Stimulated activated CD4-positive, alpha-beta T cell treated with anti-CD3 and anti-CD28 coated beads, Interleukin-4, amount 100 ng/mL, for 1 hour (primary cell): ENCODE measurements at regions not wholly inside any gene's neighbourhood (a gene's known extent, or its start where the extent isn't known, plus 50 kb on each side); places are given as distances from the start of the nearest gene placed in this dataset.

Experiments
- DNase-seq: peaks from one replicate; pipeline ENCODE4 v3.0.0-alpha.2; 2020

- no peak for DNase-seq
Observed at GRCh38 chr12:63226792-63227463, 75.9 kb upstream of the AVPR1A start.

DNA sequence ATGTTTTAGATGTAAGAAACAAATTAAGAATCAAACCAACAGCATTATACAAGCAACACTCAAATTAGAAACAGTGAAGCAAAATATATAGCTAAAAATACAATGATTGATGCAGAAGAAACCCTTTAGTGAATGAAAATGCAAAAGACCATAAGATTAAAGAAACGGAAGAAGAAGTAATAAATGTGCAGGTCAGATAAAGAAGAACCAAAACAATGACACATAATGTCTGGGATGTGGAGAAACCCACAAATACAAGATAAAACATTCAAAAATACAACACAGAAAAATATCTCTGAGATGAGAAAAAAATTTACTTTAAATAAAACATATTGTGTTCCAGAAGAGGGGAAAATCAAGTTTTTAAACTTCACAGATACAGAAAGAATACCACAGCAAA lies 73.4 kb upstream of the AVPR1A start:
- no peak for DNase-seq

DNA sequence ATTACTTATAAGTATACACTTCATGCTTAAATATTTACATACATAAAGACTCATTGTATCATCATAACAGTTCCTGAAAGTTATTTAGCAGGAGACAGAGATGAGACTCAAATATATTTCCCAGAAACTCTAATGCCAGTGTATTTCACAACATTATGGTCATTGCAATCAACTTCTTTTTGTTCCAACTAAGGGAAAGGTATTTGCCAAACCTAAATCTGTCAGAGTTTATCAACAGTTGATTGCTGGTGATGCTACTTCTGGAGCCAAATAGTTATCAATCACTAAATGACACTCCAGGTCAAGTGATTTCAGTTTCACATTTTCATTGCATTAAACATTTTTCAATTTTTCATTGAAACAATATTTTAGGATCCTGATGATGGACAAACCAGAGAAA lies 72.1 kb upstream of the AVPR1A start:
- DNase-seq = no peak

- DNase-seq = no peak
Observed at GRCh38 chr12:63222582-63222981, 71.6 kb upstream of the AVPR1A start.

- no peak for DNase-seq
Observed at GRCh38 chr12:63220921-63221320, 69.9 kb upstream of the AVPR1A start.

DNA sequence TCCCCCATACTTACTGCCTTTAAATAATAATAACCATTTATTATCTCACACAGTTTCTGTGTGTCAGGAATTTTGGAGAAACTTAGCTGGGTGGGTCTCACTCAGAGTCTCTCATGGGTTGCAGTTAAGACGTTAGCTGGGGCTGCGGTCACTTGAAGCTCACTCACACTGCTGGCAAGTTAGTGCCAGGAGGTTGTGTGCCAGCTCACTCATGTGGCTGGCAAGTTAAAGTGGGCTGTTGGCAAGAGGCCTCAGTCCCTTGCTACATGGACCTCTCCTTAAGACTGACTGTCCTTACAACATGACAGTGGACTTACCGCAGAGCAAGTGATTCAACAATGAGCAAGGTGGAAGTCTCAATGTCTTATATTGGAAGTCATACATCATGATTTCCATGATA lies 61.3 kb upstream of the AVPR1A start:
- DNase-seq = no peak

DNA sequence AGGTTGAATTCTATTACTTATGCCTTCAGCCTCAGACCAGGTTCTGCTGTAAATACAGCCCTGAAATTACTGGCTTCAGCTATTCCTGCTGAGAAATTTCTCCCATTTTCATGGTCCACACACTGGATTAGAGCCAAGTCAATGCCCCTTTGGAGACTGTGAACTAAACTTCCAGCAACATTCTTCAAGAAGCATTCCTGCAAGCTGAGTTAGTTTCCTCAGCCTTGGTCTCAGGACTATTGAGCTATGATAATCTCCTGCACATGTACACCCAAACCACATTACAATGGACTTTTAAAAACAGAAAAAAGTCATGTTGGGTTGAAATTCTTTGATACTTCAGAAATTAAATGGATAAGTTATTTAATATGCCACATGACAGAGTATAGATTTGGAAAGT lies 58.0 kb upstream of the AVPR1A start:
- DNase-seq = no peak

DNA sequence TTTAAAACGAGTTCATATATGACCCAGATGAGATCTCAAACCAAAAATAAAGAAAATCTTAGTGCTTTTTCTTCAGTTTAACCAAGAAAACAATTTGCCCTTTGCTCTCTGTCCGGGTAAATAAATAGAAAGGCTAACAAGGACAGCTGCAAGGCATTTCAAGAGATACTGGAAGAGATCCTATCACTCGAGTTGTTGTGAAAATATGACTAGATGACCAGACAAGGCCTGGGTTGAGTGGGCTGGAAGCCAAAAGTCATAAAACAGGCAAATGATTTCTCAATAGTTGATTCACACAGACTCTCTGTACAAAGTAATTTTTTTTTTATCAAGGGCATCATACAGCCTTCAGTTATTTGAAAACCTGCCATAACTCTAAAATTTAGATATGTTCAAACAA lies 55.9 kb upstream of the AVPR1A start:
- no peak for DNase-seq

- no peak for DNase-seq
Observed at GRCh38 chr12:63206494-63206893, 55.5 kb upstream of the AVPR1A start.
